ENCODE measurements at regions not wholly inside any gene's neighbourhood (a gene's known extent, or its start where the extent isn't known, plus 50 kb on each side); places are given as distances from the start of the nearest gene placed in this dataset.

DNA sequence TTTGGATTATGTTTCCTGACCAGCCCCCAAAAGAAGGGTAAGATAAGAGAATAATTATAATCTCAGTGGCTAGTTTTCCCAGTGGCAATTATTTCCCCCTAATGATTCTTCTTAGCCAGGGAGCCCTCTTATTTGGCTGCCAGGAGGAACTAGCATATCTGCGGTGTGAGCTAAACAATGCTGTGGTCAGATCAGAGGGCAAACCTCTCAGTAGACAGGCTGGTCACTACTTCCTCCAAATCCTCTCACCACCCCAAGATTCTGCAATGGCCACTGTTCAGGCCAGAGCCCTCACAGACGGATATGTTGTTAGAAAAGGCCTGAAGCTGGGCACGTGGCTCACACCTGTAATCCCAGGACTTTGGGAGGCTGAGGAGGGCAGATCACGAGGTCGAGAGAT is 273.4 kb upstream of the SASH1 start:
- DNase-seq, result no peak

DNA sequence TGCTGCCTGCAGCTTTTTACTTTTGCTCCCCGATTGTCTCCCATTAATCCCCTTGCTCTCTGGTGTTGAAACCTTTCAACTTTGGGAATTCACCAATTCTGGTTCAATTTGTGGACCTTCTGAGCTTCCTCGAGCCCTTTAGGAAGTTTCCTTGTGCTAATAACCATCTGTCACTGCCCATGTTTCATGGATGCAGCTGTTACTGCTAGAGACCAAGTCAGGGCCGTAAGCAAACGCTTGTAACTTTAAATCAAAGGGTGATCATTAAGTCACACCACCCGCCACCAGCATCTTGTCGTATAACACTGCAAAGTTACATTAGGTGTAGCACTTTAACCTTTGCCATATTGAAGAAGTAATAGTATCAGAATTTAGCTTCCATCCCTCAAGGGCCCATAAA is 268.3 kb upstream of the SASH1 start:
- no peak for DNase-seq

DNA sequence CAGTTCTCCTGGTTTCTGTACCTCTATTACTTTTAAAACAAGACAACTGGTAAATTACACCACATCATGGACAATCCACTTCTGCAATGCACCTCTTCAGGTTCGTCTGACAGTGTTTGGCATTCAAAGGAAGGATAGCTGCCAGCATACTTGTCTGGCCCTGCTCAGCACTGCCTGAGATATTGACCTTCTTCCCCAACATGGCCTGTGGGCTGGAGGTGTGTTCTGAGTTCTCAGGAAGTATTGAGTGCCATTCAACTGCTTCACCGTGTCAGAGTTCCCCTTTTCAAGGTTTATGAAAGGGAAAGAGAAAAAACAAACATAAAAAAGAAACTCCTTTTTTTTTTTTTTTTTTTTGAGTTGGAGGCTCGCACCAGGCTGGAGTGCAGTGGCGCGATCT is 267.9 kb upstream of the SASH1 start:
- DNase-seq, result no peak

DNA sequence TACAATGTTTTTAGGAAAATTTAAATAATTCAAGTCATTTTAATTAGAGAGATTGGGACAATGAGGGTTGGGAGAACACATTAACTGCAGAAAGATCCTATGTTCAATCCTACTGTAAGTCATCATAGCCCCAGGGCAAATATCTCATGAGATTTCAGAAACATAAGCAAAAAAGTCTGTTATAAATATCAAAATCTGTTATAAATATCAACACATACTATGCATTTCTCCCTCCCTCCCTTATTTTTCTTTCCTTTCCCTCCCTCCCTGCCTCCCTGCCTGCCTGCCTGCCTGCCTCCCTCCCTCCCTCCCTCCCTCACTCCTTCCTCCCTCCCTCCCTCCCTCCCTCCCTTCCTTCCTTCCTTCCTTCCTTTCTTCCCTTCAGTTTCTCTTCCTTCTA is 267.3 kb upstream of the SASH1 start:
- no peak for DNase-seq

DNA sequence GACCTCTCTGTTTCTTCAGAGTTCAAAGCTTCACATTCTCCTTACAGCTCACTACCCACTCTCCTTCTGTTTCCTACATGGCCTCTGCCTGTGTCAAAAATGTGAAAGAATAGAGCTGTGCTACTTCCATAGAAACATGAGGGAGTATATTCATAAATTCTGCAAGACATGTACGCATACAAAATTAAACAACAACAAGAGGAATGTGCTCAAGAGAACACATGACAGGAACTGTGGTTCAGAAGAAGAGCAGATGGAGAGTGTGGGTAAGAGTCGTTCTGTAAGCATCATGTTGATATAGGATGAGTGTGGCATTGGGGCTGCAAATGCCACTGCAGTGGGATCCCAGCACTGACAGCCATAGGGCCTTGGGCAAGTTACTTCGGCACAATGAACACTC is 266.6 kb upstream of the SASH1 start:
- no peak for DNase-seq

DNA sequence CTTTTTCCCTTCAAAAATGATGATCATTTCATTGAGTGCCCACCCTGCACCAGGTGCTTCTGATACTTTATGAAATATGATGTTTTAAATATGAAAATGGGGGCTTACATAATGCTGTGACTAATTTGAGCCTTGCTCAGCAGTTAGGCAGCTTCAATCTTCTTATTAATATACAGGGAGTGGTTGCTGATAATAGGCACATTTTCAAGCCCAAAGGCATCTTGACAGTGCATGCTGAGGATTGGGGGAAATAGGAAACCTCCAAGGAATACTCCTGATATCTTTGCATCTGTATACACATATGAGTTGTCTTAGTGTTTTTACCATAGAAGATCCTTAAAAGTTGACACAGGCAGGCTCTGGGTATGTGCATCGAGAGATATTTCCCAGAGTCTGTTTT is 262.3 kb upstream of the SASH1 start:
- no peak for DNase-seq

DNA sequence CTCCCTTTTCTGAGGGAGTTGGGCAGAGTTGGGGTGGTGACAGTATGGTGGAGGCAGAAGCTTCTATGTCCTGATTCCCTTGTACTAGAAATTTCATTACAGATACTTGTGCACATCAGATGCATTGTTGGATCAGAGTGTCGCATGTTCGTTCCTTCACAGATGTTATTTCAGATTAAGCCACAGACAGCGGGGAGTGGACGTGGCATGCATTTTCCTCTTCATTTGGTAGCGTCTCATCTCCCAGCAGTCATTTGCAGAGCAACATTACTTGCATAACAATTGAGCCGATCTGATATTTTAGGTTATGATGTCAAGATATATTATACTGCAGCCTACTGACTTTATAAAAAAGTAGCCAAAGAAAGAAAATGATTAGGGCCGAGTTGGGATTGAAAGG is 261.6 kb upstream of the SASH1 start:
- no peak for DNase-seq

DNA sequence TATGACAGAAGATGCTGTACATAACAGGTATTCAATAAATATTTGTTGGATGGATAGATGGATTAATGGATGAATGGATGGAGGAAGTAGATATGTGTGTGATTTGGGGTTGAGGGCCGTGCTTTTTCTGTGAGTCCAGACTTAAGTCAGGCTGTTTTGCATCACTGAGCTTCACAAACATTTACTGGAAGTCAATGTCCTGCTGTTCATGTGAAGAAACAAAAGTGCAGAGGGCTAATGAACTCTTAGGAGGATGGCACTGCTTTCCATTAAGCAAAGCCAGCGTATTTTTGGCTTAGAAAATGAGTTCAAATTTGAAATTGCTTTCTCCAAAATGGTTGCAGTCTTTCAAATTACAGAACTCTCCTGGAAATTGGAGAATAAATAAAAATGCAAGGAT is 260.6 kb upstream of the SASH1 start:
- no peak for DNase-seq

DNA sequence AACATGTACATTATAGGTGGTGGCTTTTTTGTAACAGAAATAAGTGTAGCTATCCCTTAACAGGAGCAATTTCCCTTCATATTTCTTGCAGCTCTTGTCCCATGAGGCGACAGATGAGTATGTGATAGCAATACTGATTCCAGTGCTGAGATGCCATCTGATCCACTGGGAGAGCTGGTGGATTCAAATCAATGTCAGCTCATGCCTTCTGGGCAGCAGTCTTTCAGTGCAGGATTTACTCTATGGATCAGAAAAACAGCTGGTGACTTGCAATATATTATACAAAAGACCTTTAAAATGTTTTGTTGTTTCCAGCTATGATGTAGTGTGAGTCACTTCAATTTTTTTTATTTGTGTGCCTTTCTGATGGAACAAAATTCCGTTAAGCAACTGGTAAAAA is 259.9 kb upstream of the SASH1 start:
- no peak for DNase-seq

DNA sequence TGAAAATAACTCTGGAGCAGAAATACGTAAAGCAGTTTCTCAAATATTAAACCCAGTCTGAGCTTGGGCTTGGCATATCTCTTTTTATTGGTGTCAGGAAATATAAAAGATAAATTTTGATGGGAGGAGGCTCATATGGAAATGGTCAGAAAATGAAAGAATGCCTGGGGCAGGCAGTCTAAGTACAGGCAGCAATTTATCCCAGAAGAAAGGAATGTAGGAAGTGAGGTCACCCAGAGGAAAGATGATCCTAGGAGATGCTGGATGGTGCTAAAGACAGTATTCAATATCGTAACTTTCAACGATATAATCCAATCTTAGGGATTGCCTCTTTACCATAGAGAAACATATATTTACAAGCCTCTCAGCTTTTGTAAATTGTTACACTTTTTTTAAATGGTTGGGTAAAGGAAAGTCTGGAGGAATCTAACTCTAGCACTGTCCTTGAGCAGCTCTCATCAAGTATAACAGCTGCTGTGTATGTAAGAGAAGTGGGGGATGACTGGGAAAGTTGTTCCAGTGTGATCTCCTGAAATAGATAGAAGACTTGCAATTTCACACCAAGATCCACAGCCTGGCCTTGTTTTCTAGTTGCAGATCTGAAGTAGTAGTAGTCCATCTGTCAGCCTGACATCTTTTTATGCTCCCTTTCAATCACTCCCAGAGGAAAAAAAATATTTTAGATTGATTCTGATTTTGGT is 256.9 kb upstream of the SASH1 start:
- DNase-seq, result no peak

DNA sequence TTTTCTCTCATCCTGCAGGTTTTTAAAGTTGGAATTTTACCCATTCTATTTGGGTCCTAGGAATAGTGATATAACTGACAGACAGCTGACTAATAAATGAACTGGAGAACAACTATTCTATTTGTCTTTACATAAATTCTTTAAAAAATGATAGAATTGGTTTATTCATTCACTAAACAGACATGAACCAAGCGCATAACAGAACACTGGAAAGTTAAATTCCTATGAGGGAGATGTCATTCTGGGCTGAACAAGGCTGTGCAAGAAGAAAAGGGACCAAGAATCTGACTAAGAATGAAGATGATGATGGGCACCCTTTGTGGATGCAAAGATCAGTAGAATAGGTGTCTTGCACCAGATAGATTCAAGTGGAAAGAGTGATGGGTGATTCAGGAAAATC is 256.3 kb upstream of the SASH1 start:
- DNase-seq, result no peak

DNA sequence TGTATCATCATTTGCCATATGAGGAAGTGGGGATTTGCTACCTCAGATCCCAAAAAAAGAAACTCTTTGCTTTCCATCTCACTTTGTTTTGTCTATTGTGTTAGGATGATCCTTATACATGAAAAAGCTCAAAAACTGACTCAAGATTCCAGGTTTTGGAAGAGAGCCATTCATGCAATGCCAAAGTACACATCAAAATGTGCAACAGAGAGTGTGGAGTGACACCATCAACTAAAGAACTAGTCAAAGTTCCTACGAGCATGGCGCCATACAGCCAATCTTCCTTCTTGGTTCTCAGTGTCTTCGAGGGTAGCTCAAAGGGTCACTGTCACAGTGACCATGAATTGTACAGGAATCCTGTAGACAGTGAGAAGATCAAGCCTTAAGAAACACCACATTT is 255.8 kb upstream of the SASH1 start:
- DNase-seq, result no peak

DNA sequence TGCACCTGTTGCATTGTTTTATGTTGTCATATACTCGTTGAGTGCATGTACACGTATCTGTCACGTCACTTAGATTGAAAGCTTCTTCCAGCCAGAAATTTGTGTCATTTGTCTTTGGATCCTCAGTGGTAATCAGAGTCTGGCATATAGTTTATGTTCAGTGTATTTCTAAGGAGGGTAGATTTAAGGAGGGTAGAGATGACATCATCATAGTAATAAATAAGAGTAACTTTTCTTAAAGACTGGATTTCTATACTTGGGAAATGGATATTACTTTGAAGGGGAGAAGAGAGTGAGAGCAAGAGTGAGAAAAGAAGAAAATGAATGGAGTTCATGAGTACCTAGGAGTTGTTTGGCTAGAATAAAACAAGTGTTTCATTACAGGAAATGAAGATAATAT is 255.0 kb upstream of the SASH1 start:
- no peak for DNase-seq

DNA sequence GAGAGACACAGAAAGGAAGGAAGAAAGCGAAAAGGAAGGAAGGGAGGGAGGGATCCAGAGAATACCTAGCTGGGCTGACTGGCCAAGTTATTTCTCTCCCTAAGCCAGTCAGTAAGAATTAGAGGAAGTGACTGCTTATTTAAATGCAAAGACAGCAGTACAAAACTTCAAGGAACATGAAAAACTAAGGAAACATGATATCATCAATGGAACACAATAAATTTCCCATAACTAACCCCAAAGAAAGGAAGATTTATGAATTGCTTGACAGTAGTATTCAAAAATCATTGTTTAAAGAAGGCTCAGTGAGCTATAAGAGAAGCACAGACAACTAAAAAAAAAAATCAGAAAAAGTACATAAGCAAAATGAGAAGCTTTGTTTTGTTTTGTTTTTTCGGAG is 252.3 kb upstream of the SASH1 start:
- no peak for DNase-seq

DNA sequence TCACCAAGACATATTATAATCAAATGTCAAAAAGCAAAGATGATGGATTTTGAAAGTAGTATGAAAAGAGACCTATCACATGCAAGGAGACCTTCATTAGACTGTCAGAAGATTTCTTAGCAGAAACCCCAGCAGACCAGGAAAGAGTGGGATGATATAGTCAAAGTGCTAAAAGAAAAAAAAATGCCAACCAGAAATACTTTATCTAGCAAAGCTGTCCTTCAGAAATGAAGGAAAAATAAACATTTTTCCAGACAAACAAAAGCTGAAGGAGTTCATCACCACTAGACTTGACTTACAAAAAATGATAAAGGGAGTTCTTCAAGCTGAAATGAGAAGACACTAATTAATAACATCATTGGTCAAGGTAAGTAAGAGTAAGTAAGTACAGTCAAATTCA is 251.2 kb upstream of the SASH1 start:
- DNase-seq, result no peak

DNA sequence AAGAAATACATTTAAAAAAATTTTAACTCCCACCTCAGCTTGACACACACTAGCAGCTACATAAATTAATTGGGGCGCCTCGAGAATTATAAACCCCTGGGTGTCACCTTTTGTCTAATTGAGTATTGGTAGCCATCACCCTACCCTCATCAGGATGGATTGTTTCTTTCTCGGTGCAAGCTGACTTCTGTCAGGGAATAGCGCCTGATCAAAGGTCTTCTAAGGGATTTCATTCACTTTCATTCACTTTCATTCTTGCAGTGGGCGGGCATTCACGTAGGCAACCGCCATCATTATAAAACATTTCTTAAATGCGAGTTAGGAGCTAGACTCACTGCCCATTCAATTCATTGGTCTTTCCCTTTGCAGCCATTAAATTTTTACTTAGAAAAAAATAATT is 239.2 kb upstream of the SASH1 start:
- DNase-seq, result no peak

DNA sequence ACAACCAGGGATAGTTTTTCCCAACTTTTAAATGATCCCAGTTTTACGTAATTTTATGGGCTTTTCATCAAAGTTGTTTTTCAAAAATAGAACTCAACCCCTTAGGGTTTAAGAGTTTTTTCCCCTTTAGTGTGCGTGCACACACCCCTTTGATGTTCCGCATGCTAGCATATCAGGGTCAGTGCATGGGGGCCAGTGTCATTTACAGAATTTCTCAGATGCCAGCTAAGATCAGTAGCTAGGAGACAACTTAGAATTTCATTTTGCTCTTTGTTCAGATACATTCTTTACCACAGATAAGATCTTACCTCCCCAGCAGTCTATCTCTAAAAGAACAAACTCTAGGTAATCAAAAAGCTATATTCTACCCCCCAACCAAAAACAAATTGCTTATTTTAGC is 238.5 kb upstream of the SASH1 start:
- no peak for DNase-seq

DNA sequence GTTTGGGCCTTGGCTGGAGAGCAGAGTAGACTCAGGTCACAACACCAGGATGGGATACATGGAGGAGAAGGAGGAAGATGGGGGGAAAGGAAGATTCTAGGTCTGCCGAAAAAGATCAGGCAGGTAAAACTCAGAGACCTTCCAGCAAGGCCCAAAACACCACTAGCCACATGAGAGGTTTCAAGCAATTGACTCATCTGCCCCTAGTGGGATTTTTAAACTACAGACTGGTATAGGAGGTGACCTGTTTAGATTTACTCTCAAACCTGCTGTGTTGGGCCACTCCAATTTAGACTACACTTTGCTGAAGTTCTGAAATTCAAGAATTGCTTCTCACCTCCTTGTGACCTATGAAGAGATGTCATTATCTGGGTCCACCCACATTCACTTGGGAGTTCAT is 236.9 kb upstream of the SASH1 start:
- no peak for DNase-seq

DNA sequence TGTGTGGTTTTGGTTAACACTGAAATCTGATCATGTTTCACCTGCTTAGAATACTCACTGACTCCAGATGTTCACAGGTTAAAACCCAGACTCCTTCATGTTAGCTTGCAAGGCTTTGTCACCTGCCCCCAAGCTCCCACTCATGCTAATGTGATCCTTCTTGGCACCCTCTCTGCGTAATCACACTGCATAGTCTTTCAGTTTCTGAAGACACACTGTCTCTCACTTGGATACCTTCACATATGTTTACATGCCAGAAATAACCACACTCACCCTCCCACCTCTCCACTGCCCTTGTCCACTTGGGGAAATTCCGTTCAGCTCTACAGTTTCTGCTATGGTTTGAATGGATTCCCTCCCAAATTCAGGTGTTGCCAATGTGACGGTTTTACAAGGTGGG is 234.7 kb upstream of the SASH1 start:
- DNase-seq, result no peak

DNA sequence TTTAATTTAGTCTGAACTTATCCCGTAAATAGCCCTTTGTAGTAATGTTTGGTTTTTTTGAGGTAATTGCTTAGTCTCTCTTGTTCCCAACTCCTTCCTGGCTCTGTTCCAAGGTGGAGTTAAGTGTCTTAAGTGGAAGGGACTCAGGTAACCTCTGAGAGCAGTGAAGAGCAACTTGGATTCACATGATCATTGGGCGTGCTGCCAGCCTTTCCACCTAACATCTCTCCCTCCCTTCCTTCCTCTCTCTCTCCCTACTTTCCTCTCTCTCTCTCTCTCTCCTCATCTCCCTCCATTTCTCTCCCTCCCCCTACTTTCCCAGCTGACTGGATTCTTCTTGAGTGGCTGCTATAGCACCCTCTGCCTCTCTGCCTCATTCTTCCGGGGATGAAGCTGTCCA is 232.9 kb upstream of the SASH1 start:
- no peak for DNase-seq

DNA sequence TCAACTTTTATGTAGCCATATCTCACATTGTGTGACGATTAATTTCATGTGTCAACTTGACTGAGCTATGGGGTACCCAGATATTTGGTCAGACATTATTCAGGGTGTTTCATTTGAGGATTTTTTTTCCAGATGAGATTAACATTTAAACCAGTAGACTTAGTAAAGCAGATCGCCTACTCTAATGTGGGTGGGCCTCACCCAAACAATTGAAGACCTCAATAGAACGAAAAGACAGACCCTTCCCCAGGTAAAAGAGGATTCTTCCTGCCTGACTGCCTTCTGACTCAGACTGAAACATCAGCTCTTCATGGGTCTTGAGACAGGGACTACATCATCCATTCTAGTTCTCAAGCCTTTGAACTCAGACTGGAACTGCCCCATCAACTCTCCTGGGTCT is 231.7 kb upstream of the SASH1 start:
- no peak for DNase-seq

DNA sequence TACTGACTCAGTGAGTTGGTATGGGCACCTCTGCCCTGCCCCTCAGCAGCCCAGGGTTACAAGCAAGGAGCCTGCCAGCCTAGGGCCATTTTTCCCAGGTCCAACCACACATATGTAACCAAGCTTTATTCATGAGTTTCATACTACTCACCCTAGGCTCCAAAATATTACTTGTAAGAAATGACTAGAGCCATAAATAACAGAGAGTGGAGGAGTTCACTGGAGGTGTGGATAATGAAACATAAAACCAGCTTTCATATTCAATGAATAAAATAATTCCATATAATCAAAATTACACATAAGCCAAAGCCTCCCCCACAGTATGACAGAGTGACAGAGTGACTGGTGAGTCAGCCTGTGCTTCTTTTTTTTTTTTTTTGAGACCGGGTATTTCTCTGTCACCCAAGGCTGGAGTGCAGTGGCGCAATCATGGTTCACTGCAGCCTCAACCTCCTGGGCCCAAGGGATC is 229.8 kb upstream of the SASH1 start:
- DNase-seq, result no peak

DNA sequence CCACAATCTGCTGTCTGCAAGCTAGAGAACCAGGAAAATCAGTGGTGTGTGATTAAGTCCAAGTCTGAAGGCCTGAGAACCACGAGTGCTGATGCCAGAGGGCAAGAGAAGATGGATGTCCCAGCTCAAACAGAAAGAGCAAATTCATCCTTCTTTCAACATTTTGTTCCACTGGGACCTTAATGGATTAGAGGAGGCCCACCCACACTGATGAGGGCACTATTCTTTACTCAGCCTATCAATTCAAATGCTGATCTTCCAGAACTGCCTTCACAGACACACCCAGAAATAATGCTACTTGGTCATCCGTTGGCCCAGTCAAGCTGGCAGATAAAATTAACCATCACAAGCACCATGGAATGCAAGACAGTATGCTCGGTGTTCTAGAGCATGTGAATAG is 226.6 kb upstream of the SASH1 start:
- no peak for DNase-seq

DNA sequence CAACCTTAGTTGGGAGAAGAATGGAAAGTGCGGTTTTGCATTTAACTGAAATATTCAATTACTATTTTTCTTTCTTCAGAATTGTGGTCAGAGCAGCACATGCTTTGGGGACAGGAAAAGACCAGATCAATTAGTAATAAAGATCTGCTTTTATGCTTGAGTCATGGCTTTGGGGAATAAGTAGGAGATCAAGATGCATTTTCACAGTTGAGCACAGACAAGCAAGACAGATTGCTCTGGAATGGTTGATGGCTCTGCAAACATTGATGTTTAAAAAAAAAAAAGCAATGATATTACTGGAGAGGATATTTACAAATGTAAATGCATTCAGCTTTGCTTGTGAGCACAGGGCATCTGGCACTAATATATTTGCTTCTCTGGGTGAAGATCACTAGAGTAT is 224.4 kb upstream of the SASH1 start:
- DNase-seq, result no peak

DNA sequence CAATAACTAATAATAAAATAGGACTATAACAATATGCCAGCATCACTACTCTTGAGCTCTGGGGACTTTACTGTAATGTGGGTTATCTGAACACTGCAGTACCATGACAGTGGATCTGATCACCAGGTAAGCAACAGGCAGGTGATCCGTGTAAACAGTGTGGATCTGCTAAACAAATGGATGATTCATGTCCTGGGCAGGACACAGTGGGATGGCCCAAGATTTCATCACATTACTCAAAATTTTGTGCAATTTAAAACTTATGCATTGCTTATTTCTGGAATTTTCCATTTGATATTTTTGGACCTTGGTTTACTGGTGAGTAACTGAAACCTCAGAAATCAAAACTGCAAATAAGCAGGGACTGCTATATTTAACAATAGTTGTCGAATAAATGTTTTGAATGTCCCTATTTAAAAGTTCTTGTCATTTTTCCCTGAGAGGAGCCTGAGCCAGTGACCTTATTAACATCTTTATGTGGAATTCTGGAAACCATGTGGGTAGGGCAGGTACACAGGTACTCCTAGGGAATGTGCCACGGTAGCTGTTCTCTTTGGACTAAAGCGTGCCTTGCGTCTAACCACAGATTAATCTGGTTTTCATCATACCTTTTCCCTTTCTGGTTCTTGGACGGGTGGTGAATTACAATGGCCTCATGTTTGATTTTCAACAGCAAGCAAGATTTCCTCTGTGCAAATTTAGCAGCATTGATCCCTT is 214.5 kb upstream of the SASH1 start:
- no peak for DNase-seq
